ENCODE measurements at regions not wholly inside any gene's neighbourhood (a gene's known extent, or its start where the extent isn't known, plus 50 kb on each side); places are given as distances from the start of the nearest gene placed in this dataset.

- no peak overlapping the region for H3K4me2 ChIP-seq (ENCODE audit: low read length, poor library complexity, severe bottlenecking)
- no peaks in the 10 kb centered on the region for H3K79me1 ChIP-seq (replicated peaks; ENCODE audit: low read length, poor library complexity, severe bottlenecking)
- no peak overlapping the region for H4K8ac ChIP-seq (ENCODE audit: low read length)
- no peak overlapping the region for H2AFZ ChIP-seq (ENCODE audit: low read depth, low read length)
- no peak overlapping the region for H2BK15ac ChIP-seq (ENCODE audit: low read depth, poor library complexity, severe bottlenecking)
- no peak overlapping the region for H3K4ac ChIP-seq (ENCODE audit: low read depth in 1 of 2, low read length in 2 of 2)
- H2AK5ac ChIP-seq (ENCODE audit: low read length, severe bottlenecking): no peak overlapping the region
- H3K27ac ChIP-seq (ENCODE audit: low read length, poor library complexity, severe bottlenecking): no peak overlapping the region
- no peak overlapping the region for H3K14ac ChIP-seq (ENCODE audit: low read length in 2 of 2)
- H2BK12ac ChIP-seq (ENCODE audit: low read length in 2 of 2): no peak overlapping the region
- H4K91ac ChIP-seq (ENCODE audit: low read length): no peak overlapping the region
- H3K4me3 ChIP-seq (ENCODE audit: insufficient read depth in 1 of 2, low read depth in 1 of 2, low read length in 2 of 2): no peak overlapping the region
- no peak for DNase-seq
- H3K23ac ChIP-seq (ENCODE audit: low read length in 2 of 2): no peak overlapping the region
- H2BK5ac ChIP-seq (ENCODE audit: low read depth, low read length, poor library complexity, severe bottlenecking): no peak overlapping the region
- H2BK120ac ChIP-seq (ENCODE audit: low read depth, low read length): no peak overlapping the region
- H3K27me3 ChIP-seq (ENCODE audit: control insufficient read depth in 1 of 2, insufficient read depth in 1 of 2, low read length in 2 of 2): no peaks in the 10 kb centered on the region
- no peaks in the 10 kb centered on the region for H3K36me3 ChIP-seq (ENCODE audit: control insufficient read depth in 1 of 2, insufficient read depth in 2 of 2, low read depth in 1 of 2, low read length in 2 of 2)
- H3K18ac ChIP-seq (ENCODE audit: low read depth in 1 of 2, low read length in 2 of 2): no peak overlapping the region
- H3K9ac ChIP-seq (ENCODE audit: low read length): no peak overlapping the region
- H3K9me3 ChIP-seq (ENCODE audit: control insufficient read depth, low read length): no peaks in the 10 kb centered on the region
- H3K4me1 ChIP-seq (ENCODE audit: control insufficient read depth, insufficient read depth, low read depth, low read length): peaks cover 2% of the 10 kb centered on the region
- WGBS: 94% methylated on average over 3 of the region's 3 CpGs
These were observed 527.4 kb upstream of the NRP1 start for GRCh38 chr10:33861833-33862232.

- Histone ChIP-seq H4K8ac (ENCODE audit: low read length) (no peak overlapping the region), H3K18ac (ENCODE audit: low read depth in 1 of 2, low read length in 2 of 2) (no peak overlapping the region), H3K36me3 (ENCODE audit: control insufficient read depth in 1 of 2, insufficient read depth in 2 of 2, low read depth in 1 of 2, low read length in 2 of 2) (no peaks in the 10 kb centered on the region), H2BK15ac (ENCODE audit: low read depth, poor library complexity, severe bottlenecking) (no peak overlapping the region), H3K27me3 (ENCODE audit: control insufficient read depth in 1 of 2, insufficient read depth in 1 of 2, low read length in 2 of 2) (no peaks in the 10 kb centered on the region), H3K9ac (ENCODE audit: low read length) (no peak overlapping the region), H3K4me2 (ENCODE audit: low read length, poor library complexity, severe bottlenecking) (no peak overlapping the region), H3K14ac (ENCODE audit: low read length in 2 of 2) (no peak overlapping the region), H3K4me3 (ENCODE audit: insufficient read depth in 1 of 2, low read depth in 1 of 2, low read length in 2 of 2) (no peak overlapping the region), H3K27ac (ENCODE audit: low read length, poor library complexity, severe bottlenecking) (no peak overlapping the region), H4K91ac (ENCODE audit: low read length) (no peak overlapping the region), H3K4me1 (ENCODE audit: control insufficient read depth, insufficient read depth, low read depth, low read length) (peaks cover 2% of the 10 kb centered on the region), H2AFZ (ENCODE audit: low read depth, low read length) (no peak overlapping the region), H2BK12ac (ENCODE audit: low read length in 2 of 2) (no peak overlapping the region), H2BK120ac (ENCODE audit: low read depth, low read length) (no peak overlapping the region), H3K23ac (ENCODE audit: low read length in 2 of 2) (no peak overlapping the region), H3K9me3 (ENCODE audit: control insufficient read depth, low read length) (no peaks in the 10 kb centered on the region), H2AK5ac (ENCODE audit: low read length, severe bottlenecking) (no peak overlapping the region), H3K79me1 (replicated peaks; ENCODE audit: low read length, poor library complexity, severe bottlenecking) (no peaks in the 10 kb centered on the region), H3K4ac (ENCODE audit: low read depth in 1 of 2, low read length in 2 of 2) (no peak overlapping the region), H2BK5ac (ENCODE audit: low read depth, low read length, poor library complexity, severe bottlenecking) (no peak overlapping the region)
- WGBS: 83% methylated on average over 5 of the region's 7 CpGs
- no peak for DNase-seq
These were observed 526.7 kb upstream of the NRP1 start for GRCh38 chr10:33861016-33861704.

GRCh38 chr10:33860552-33860951 lies 526.1 kb upstream of the NRP1 start:
- no peak overlapping the region for H3K14ac ChIP-seq (ENCODE audit: low read length in 2 of 2)
- H2BK5ac ChIP-seq (ENCODE audit: low read depth, low read length, poor library complexity, severe bottlenecking): no peak overlapping the region
- H4K91ac ChIP-seq (ENCODE audit: low read length): no peak overlapping the region
- no peak overlapping the region for H4K8ac ChIP-seq (ENCODE audit: low read length)
- no peak overlapping the region for H3K4ac ChIP-seq (ENCODE audit: low read depth in 1 of 2, low read length in 2 of 2)
- no peak overlapping the region for H3K4me3 ChIP-seq (ENCODE audit: insufficient read depth in 1 of 2, low read depth in 1 of 2, low read length in 2 of 2)
- no peak overlapping the region for H2BK120ac ChIP-seq (ENCODE audit: low read depth, low read length)
- WGBS: 89% methylated on average over 1 of the region's 3 CpGs
- H3K4me2 ChIP-seq (ENCODE audit: low read length, poor library complexity, severe bottlenecking): no peak overlapping the region
- H2AFZ ChIP-seq (ENCODE audit: low read depth, low read length): no peak overlapping the region
- no peak for DNase-seq
- no peaks in the 10 kb centered on the region for H3K79me1 ChIP-seq (replicated peaks; ENCODE audit: low read length, poor library complexity, severe bottlenecking)
- H3K27me3 ChIP-seq (ENCODE audit: control insufficient read depth in 1 of 2, insufficient read depth in 1 of 2, low read length in 2 of 2): no peaks in the 10 kb centered on the region
- H3K23ac ChIP-seq (ENCODE audit: low read length in 2 of 2): no peak overlapping the region
- H3K36me3 ChIP-seq (ENCODE audit: control insufficient read depth in 1 of 2, insufficient read depth in 2 of 2, low read depth in 1 of 2, low read length in 2 of 2): no peaks in the 10 kb centered on the region
- H3K18ac ChIP-seq (ENCODE audit: low read depth in 1 of 2, low read length in 2 of 2): no peak overlapping the region
- no peak overlapping the region for H2AK5ac ChIP-seq (ENCODE audit: low read length, severe bottlenecking)
- H3K27ac ChIP-seq (ENCODE audit: low read length, poor library complexity, severe bottlenecking): no peak overlapping the region
- no peak overlapping the region for H3K9ac ChIP-seq (ENCODE audit: low read length)
- no peak overlapping the region for H2BK15ac ChIP-seq (ENCODE audit: low read depth, poor library complexity, severe bottlenecking)
- H3K4me1 ChIP-seq (ENCODE audit: control insufficient read depth, insufficient read depth, low read depth, low read length): peaks cover 2% of the 10 kb centered on the region
- no peaks in the 10 kb centered on the region for H3K9me3 ChIP-seq (ENCODE audit: control insufficient read depth, low read length)
- H2BK12ac ChIP-seq (ENCODE audit: low read length in 2 of 2): no peak overlapping the region

- Histone ChIP-seq H3K79me1 (replicated peaks; ENCODE audit: low read length, poor library complexity, severe bottlenecking) (no peaks in the 10 kb centered on the region), H2BK15ac (ENCODE audit: low read depth, poor library complexity, severe bottlenecking) (no peak overlapping the region), H2BK5ac (ENCODE audit: low read depth, low read length, poor library complexity, severe bottlenecking) (no peak overlapping the region), H2AK5ac (ENCODE audit: low read length, severe bottlenecking) (no peak overlapping the region), H3K23ac (ENCODE audit: low read length in 2 of 2) (no peak overlapping the region), H3K27ac (ENCODE audit: low read length, poor library complexity, severe bottlenecking) (no peak overlapping the region), H4K8ac (ENCODE audit: low read length) (no peak overlapping the region), H3K9me3 (ENCODE audit: control insufficient read depth, low read length) (no peaks in the 10 kb centered on the region), H3K36me3 (ENCODE audit: control insufficient read depth in 1 of 2, insufficient read depth in 2 of 2, low read depth in 1 of 2, low read length in 2 of 2) (no peaks in the 10 kb centered on the region), H3K4me2 (ENCODE audit: low read length, poor library complexity, severe bottlenecking) (no peak overlapping the region), H3K9ac (ENCODE audit: low read length) (no peak overlapping the region), H2AFZ (ENCODE audit: low read depth, low read length) (no peak overlapping the region), H3K27me3 (ENCODE audit: control insufficient read depth in 1 of 2, insufficient read depth in 1 of 2, low read length in 2 of 2) (no peaks in the 10 kb centered on the region), H4K91ac (ENCODE audit: low read length) (no peak overlapping the region), H2BK12ac (ENCODE audit: low read length in 2 of 2) (no peak overlapping the region), H3K18ac (ENCODE audit: low read depth in 1 of 2, low read length in 2 of 2) (no peak overlapping the region), H3K4ac (ENCODE audit: low read depth in 1 of 2, low read length in 2 of 2) (no peak overlapping the region), H2BK120ac (ENCODE audit: low read depth, low read length) (no peak overlapping the region), H3K4me3 (ENCODE audit: insufficient read depth in 1 of 2, low read depth in 1 of 2, low read length in 2 of 2) (no peak overlapping the region), H3K14ac (ENCODE audit: low read length in 2 of 2) (no peak overlapping the region), H3K4me1 (ENCODE audit: control insufficient read depth, insufficient read depth, low read depth, low read length) (peaks cover 2% of the 10 kb centered on the region)
- WGBS: 95% methylated on average over 6 of the region's 6 CpGs
- no peak for DNase-seq
These were observed 525.0 kb upstream of the NRP1 start for GRCh38 chr10:33859319-33860022.

Measured in mesenchymal stem cell (in vitro differentiated cells and primary cell).